Brain microvascular endothelial cell (primary cell): ENCODE measurements at regions not wholly inside any gene's neighbourhood (a gene's known extent, or its start where the extent isn't known, plus 50 kb on each side); places are given as distances from the start of the nearest gene placed in this dataset.
"Not testable (repeated sequence)": the region's sequence is repeated elsewhere in the genome, so short reads cannot be mapped to it uniquely, and the experiment has no call there.

Experiments used
- DNase-seq: peaks from one replicate; pipeline ENCODE4 v3.0.0-alpha.2; 2020
- H3K27ac ChIP-seq: fragments of 250-450 bp; sonication (Bioruptor Pico); 2 replicates; pipeline ENCODE4 v1.5.1; 2020; ENCODE audit warnings: mild to moderate bottlenecking, moderate library complexity
- H3K27me3 ChIP-seq: fragments of 250-450 bp; sonication (Bioruptor Pico); replicated peaks from 2 replicates; pipeline ENCODE4 v1.5.1; 2020; ENCODE audit warnings: mild to moderate bottlenecking
- H3K36me3 ChIP-seq: fragments of 250-450 bp; sonication (Bioruptor Pico); replicated peaks from 2 replicates; pipeline ENCODE4 v1.5.1; 2020; ENCODE audit warnings: mild to moderate bottlenecking
- H3K4me3 ChIP-seq: 2 replicates; pipeline ENCODE4 v1.5.1; 2011; ENCODE audit warnings: low read depth, mild to moderate bottlenecking, control low read depth, low read length, moderate library complexity
- in situ Hi-C: cut with HindIII; loops from 2 replicates; pipeline ENCODE4 v1.10.0; 2017; ENCODE audit warnings: low sequenced_read_pairs, low pct_ligation_motif_present
- TF ChIP-seq, protein P1 (sequence below): IDR thresholded peaks from 2 replicates; pipeline ENCODE4 v1.5.1; 2011; ENCODE audit warnings: low read depth, mild to moderate bottlenecking, moderate library complexity, low read length, control low read depth, inconsistent platforms; ENCODE audit errors: missing control alignments

GRCh38 chr2:15692551-15693377, 101.1 kb downstream of the DDX1 start:
- no peaks in the 10 kb centered on the region for H3K36me3 ChIP-seq
- TF ChIP-seq, protein P1, sequence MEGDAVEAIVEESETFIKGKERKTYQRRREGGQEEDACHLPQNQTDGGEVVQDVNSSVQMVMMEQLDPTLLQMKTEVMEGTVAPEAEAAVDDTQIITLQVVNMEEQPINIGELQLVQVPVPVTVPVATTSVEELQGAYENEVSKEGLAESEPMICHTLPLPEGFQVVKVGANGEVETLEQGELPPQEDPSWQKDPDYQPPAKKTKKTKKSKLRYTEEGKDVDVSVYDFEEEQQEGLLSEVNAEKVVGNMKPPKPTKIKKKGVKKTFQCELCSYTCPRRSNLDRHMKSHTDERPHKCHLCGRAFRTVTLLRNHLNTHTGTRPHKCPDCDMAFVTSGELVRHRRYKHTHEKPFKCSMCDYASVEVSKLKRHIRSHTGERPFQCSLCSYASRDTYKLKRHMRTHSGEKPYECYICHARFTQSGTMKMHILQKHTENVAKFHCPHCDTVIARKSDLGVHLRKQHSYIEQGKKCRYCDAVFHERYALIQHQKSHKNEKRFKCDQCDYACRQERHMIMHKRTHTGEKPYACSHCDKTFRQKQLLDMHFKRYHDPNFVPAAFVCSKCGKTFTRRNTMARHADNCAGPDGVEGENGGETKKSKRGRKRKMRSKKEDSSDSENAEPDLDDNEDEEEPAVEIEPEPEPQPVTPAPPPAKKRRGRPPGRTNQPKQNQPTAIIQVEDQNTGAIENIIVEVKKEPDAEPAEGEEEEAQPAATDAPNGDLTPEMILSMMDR = no peak
- no peak overlapping the region for H3K4me3 ChIP-seq
- no peak for DNase-seq
- no peak overlapping the region for H3K27ac ChIP-seq
- in situ Hi-C loops = no loop called here
- H3K27me3 ChIP-seq = no peaks in the 10 kb centered on the region

- in situ Hi-C loops = no loop called here
- H3K27me3 ChIP-seq = no peaks in the 10 kb centered on the region
Observed at GRCh38 chr2:15693382-15693781, 101.7 kb downstream of the DDX1 start.

GRCh38 chr2:15693926-15694588, 102.4 kb downstream of the DDX1 start:
- Histone ChIP-seq H3K27ac (no peak overlapping the region), H3K4me3 (no peak overlapping the region), H3K36me3 (no peaks in the 10 kb centered on the region), H3K27me3 (no peaks in the 10 kb centered on the region)
- DNase-seq = no peak
- in situ Hi-C loops = no loop called here
- TF ChIP-seq, protein P1 = no peak

More at GRCh38 chr2:15693382-15693781, 101.7 kb downstream of the DDX1 start:
- TF ChIP-seq, protein P1 = no peak
- H3K4me3 ChIP-seq = no peak overlapping the region
- no peak for DNase-seq
- no peaks in the 10 kb centered on the region for H3K36me3 ChIP-seq
- no peak overlapping the region for H3K27ac ChIP-seq

- no peak for DNase-seq
- Histone ChIP-seq H3K27ac (no peak overlapping the region), H3K36me3 (no peaks in the 10 kb centered on the region), H3K4me3 (no peak overlapping the region), H3K27me3 (no peaks in the 10 kb centered on the region)
- in situ Hi-C loops = no loop called here
- TF ChIP-seq, protein P1 = no peak
Observed at GRCh38 chr2:15694589-15694986, 102.9 kb downstream of the DDX1 start.

DNA sequence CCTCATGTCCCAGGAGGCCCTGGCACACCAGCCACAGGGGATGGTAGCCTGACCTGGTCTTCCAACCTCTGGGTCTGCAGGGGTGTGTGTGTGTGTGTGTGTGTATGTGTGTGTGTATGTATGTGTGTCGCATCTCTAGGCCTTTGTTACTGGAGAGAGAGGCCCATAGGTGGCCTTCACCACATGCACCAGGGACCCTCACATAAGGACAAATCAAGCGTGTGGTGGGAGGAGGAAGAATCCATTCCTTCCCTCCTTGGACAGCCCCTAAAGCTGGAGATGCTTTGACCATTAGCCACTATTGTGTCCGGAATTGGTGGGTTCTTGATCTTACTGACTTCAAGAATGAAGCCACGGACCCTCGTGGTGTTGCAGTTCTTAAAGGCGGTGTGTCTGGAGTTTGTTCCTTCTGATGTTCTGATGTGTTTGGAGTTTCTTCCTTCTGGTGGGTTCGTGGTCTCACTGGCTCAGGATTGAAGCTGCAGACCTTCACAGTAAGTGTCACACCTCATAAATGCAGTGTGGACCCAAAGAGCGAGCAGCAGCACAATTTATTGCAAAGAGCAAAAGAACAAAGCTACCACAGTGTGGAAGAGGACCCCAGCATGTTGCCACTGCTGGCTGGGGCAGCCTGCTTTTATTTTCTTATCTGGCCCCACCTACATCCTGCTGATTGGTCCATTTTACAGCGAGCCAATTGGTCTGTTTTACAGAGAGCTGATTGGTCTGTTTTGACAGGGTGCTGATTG, 104.1 kb downstream of the DDX1 start:
- Histone ChIP-seq H3K27me3 (no peaks in the 10 kb centered on the region), H3K4me3 (no peak overlapping the region), H3K27ac (no peak overlapping the region), H3K36me3 (no peaks in the 10 kb centered on the region)
- no peak for DNase-seq
- TF ChIP-seq, protein P1 = no peak
- in situ Hi-C loops = no loop called here

- H3K4me3 ChIP-seq, in situ Hi-C loops, H3K27ac ChIP-seq, H3K27me3 ChIP-seq, DNase-seq, H3K36me3 ChIP-seq: not testable (repeated sequence)
Observed at GRCh38 chr2:15696606-15697170, 105.0 kb downstream of the DDX1 start.
